Smooth muscle cell (in vitro differentiated cells): ENCODE measurements at regions not wholly inside any gene's neighbourhood (a gene's known extent, or its start where the extent isn't known, plus 50 kb on each side); places are given as distances from the start of the nearest gene placed in this dataset.
A peak's percentile ranks its signal among the peaks of the same experiment; 100 is the strongest.

Source experiments
- DNase-seq: peaks from one replicate; lab custom pipeline; 2025; ENCODE audit not compliant: unreplicated experiment; lab: John Stamatoyannopoulos, UW
- H2AFZ ChIP-seq: fragments of 200-600 bp; sonication (generic); 2 replicates; pipeline ENCODE4 v1.6.0; 2016; ENCODE audit warnings: antibody characterized with exemption, low read depth, mild to moderate bottlenecking
- H3F3A ChIP-seq: fragments of 200-600 bp; sonication (generic); 2 replicates; pipeline ENCODE4 v1.6.0; 2017; ENCODE audit warnings: antibody characterized with exemption, low read depth
- H3K27ac ChIP-seq: fragments of 200-600 bp; sonication (generic); 2 replicates; pipeline ENCODE4 v1.5.1; 2016; ENCODE audit warnings: low read depth, mild to moderate bottlenecking
- H3K27me3 ChIP-seq: fragments of 200-600 bp; sonication (generic); 2 replicates; pipeline ENCODE4 v1.6.1; 2016; ENCODE audit warnings: low read depth, mild to moderate bottlenecking
- H3K36me3 ChIP-seq: fragments of 200-600 bp; sonication (generic); 2 replicates; pipeline ENCODE4 v1.5.1; 2016; ENCODE audit warnings: low read depth
- H3K4me1 ChIP-seq: fragments of 200-600 bp; sonication (generic); 2 replicates; pipeline ENCODE4 v1.5.1; 2016; ENCODE audit warnings: low read depth
- H3K4me2 ChIP-seq: fragments of 200-600 bp; sonication (generic); 2 replicates; pipeline ENCODE4 v1.6.0; 2016; ENCODE audit warnings: mild to moderate bottlenecking
- H3K4me3 ChIP-seq: fragments of 200-600 bp; sonication (generic); 2 replicates; pipeline ENCODE4 v1.5.1; 2016; ENCODE audit warnings: mild to moderate bottlenecking
- H3K79me2 ChIP-seq: fragments of 200-600 bp; sonication (generic); 2 replicates; pipeline ENCODE4 v1.6.0; 2016; ENCODE audit warnings: low read depth, mild to moderate bottlenecking
- H3K9ac ChIP-seq: fragments of 200-600 bp; sonication (generic); 2 replicates; pipeline ENCODE4 v1.6.0; 2016; ENCODE audit warnings: low read depth
- H3K9me3 ChIP-seq: fragments of 200-600 bp; sonication (generic); replicated peaks from 2 replicates; pipeline ENCODE4 v1.5.1; 2016; ENCODE audit warnings: low read depth
- H4K20me1 ChIP-seq: fragments of 200-600 bp; sonication (generic); 2 replicates; pipeline ENCODE4 v1.6.0; 2016; ENCODE audit warnings: low read depth
- CTCF ChIP-seq: fragments of 200-600 bp; sonication (generic); IDR thresholded peaks from 2 replicates; pipeline ENCODE4 v1.5.1; 2017; ENCODE audit warnings: borderline replicate concordance, mild to moderate bottlenecking, antibody characterized with exemption; ENCODE audit not compliant: insufficient read depth, poor library complexity, severe bottlenecking
- WGBS: methylation state at CpG from one replicate; pipeline ENCODE4 v1.1.7; 2016; ENCODE audit warnings: low lambda C conversion rate; 5-methylcytosine and 5-hydroxymethylcytosine counted together

GRCh38 chr3:76500746-76501275, 539.1 kb upstream of the ROBO2 start:
- no peak overlapping the region for H3K27ac ChIP-seq
- no peak overlapping the region for H3K4me2 ChIP-seq
- H3K79me2 ChIP-seq, result no peaks in the 10 kb centered on the region
- no peak overlapping the region for H2AFZ ChIP-seq
- DNase-seq, result no peak
- H3K4me1 ChIP-seq, result no peaks in the 10 kb centered on the region
- WGBS, result 92% methylated on average over 2 of the region's 2 CpGs
- no peaks in the 10 kb centered on the region for H3K9me3 ChIP-seq
- no peaks in the 10 kb centered on the region for H3K27me3 ChIP-seq
- H3K4me3 ChIP-seq, result no peak overlapping the region
- H4K20me1 ChIP-seq, result no peaks in the 10 kb centered on the region
- H3F3A ChIP-seq, result no peaks in the 10 kb centered on the region
- no peak for TF ChIP-seq CTCF
- H3K36me3 ChIP-seq, result no peaks in the 10 kb centered on the region
- H3K9ac ChIP-seq, result no peak overlapping the region

GRCh38 chr3:76501315-76501714, 538.6 kb upstream of the ROBO2 start:
- Histone ChIP-seq H3K27ac (no peak overlapping the region), H3F3A (no peaks in the 10 kb centered on the region), H3K79me2 (no peaks in the 10 kb centered on the region), H3K9ac (no peak overlapping the region), H3K9me3 (no peaks in the 10 kb centered on the region), H3K36me3 (no peaks in the 10 kb centered on the region), H3K4me3 (no peak overlapping the region), H2AFZ (no peak overlapping the region), H4K20me1 (no peaks in the 10 kb centered on the region), H3K4me1 (no peaks in the 10 kb centered on the region), H3K4me2 (no peak overlapping the region), H3K27me3 (no peaks in the 10 kb centered on the region)
- TF ChIP-seq CTCF, result no peak
- WGBS, result 86% methylated on average over 1 of the region's 1 CpG
- no peak for DNase-seq

GRCh38 chr3:76502076-76502475, 537.8 kb upstream of the ROBO2 start:
- no peaks in the 10 kb centered on the region for H3F3A ChIP-seq
- no peaks in the 10 kb centered on the region for H3K27me3 ChIP-seq
- TF ChIP-seq CTCF, result no peak
- H3K4me2 ChIP-seq, result no peak overlapping the region
- H3K4me3 ChIP-seq, result no peak overlapping the region
- no peak for DNase-seq
- no peak overlapping the region for H2AFZ ChIP-seq
- no peak overlapping the region for H3K9ac ChIP-seq
- H3K4me1 ChIP-seq, result no peaks in the 10 kb centered on the region
- H4K20me1 ChIP-seq, result no peaks in the 10 kb centered on the region
- no peaks in the 10 kb centered on the region for H3K36me3 ChIP-seq
- H3K79me2 ChIP-seq, result no peaks in the 10 kb centered on the region
- H3K27ac ChIP-seq, result no peak overlapping the region
- H3K9me3 ChIP-seq, result no peaks in the 10 kb centered on the region

GRCh38 chr3:76505202-76505845, 534.6 kb upstream of the ROBO2 start:
- Histone ChIP-seq H3K4me2 (no peak overlapping the region), H3K36me3 (no peaks in the 10 kb centered on the region)

More at GRCh38 chr3:76505202-76505845, 534.6 kb upstream of the ROBO2 start:
- H3F3A ChIP-seq, result no peaks in the 10 kb centered on the region
- H3K79me2 ChIP-seq, result no peaks in the 10 kb centered on the region
- TF ChIP-seq CTCF, result no peak
- peak overlapping the region; percentile 49 for H3K27ac ChIP-seq
- H3K9ac ChIP-seq, result no peak overlapping the region
- WGBS, result 70% methylated on average over 5 of the region's 5 CpGs
- no peaks in the 10 kb centered on the region for H3K9me3 ChIP-seq
- H3K4me3 ChIP-seq, result no peak overlapping the region
- H2AFZ ChIP-seq, result no peak overlapping the region
- no peak for DNase-seq
- H3K27me3 ChIP-seq, result no peaks in the 10 kb centered on the region
- no peaks in the 10 kb centered on the region for H4K20me1 ChIP-seq
- H3K4me1 ChIP-seq, result no peaks in the 10 kb centered on the region
